ENCODE measurements at regions not wholly inside any gene's neighbourhood (a gene's known extent, or its start where the extent isn't known, plus 50 kb on each side); places are given as distances from the start of the nearest gene placed in this dataset.
"Not testable (repeated sequence)": the region's sequence is repeated elsewhere in the genome, so short reads cannot be mapped to it uniquely, and the experiment has no call there.

DNA sequence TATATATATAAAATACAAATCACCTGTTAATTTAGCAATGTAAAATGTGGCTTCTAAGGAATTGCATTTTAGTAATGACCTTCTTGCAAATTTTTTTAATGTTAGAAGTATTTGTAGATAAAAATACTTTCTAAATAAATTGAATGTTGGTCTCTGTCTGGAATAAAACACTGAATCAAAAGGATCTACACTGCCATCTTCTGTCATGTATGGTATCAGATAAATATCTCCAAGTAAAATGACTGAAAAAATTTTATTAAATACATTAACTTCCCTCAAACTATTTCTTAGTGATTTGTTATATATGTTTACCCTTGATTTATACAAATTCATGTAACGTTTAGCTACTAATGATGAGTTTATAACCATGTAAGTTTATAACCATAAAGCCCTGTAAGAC is 2029.3 kb downstream of the MRPL39 start:
- WGBS, 2 donors, result 64 to 79% methylated on average over 1 of the region's 1 CpG
- TF ChIP-seq CTCF (IDR thresholded peaks at IDR 0.05), result no peak
- no peak for TF ChIP-seq POLR2A (IDR thresholded peaks at IDR 0.05)
- intact Hi-C loops (cut with DNase I; ENCODE audit: low total_unique reads), result no loop called here
- no peak for DNase-seq (ENCODE audit: low spot score in 2 of 2)
- H3K4me3 ChIP-seq (ENCODE audit: low read depth, poor library complexity, severe bottlenecking), result no peak overlapping the region

- DNase-seq (ENCODE audit: low spot score in 2 of 2), result no peak
- no peak for TF ChIP-seq CTCF (IDR thresholded peaks at IDR 0.05)
- no peak for TF ChIP-seq POLR2A (IDR thresholded peaks at IDR 0.05)
- 74 to 84% methylated on average over 9 of the region's 9 CpGs for WGBS, 2 donors
- H3K4me3 ChIP-seq (ENCODE audit: low read depth, poor library complexity, severe bottlenecking), result no peak overlapping the region
- intact Hi-C loops (cut with DNase I; ENCODE audit: low total_unique reads), result no loop called here
These were observed 2032.3 kb downstream of the MRPL39 start for GRCh38 chr21:23574932-23575331.

- H3K4me3 ChIP-seq (ENCODE audit: low read depth, poor library complexity, severe bottlenecking); DNase-seq (ENCODE audit: low spot score in 2 of 2); intact Hi-C loops (cut with DNase I; ENCODE audit: low total_unique reads): not testable (repeated sequence)
- 88 to 90% methylated on average over 5 of the region's 5 CpGs for WGBS, 2 donors
These were observed 2058.4 kb downstream of the MRPL39 start for GRCh38 chr21:23548924-23549323.

DNA sequence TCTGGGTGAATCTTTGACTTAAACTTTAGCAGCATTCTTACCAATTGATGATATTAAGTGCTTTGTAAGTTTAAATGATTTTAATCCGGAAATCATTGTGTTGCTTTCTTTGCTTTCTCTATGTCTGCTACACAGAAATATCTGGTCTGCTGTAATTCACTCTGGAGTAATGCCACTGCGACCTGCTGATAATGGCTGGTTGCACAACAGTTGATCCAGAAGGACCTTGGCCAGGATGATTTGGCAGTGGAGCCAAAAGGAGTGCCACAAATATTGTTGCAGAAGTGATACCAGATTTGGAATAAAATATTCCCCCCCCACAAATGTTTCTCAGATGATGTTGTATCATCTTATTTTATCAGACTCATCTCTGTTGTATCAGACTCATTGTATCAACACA is 2063.9 kb downstream of the MRPL39 start:
- intact Hi-C loops (cut with DNase I; ENCODE audit: low total_unique reads), result no loop called here
- WGBS, 2 donors, result 76 to 81% methylated on average over 2 of the region's 2 CpGs
- DNase-seq (ENCODE audit: low spot score in 2 of 2), result no peak
- no peak overlapping the region for H3K4me3 ChIP-seq (ENCODE audit: low read depth, poor library complexity, severe bottlenecking)
- TF ChIP-seq POLR2A (IDR thresholded peaks at IDR 0.05), result no peak
- TF ChIP-seq CTCF (IDR thresholded peaks at IDR 0.05), result no peak

GRCh38 chr21:23542097-23542496 is 2065.2 kb downstream of the MRPL39 start:
- 57 to 71% methylated on average over 1 of the region's 1 CpG for WGBS, 2 donors
- no peak overlapping the region for H3K4me3 ChIP-seq (ENCODE audit: low read depth, poor library complexity, severe bottlenecking)
- DNase-seq (ENCODE audit: low spot score in 2 of 2), result no peak
- intact Hi-C loops (cut with DNase I; ENCODE audit: low total_unique reads), result no loop called here
- TF ChIP-seq POLR2A (IDR thresholded peaks at IDR 0.05), result no peak

GRCh38 chr21:23541571-23541970 is 2065.7 kb downstream of the MRPL39 start:
- DNase-seq (ENCODE audit: low spot score in 2 of 2), result no peak
- no peak overlapping the region for H3K4me3 ChIP-seq (ENCODE audit: low read depth, poor library complexity, severe bottlenecking)
- TF ChIP-seq CTCF (IDR thresholded peaks at IDR 0.05), result no peak
- 87 to 96% methylated on average over 2 of the region's 2 CpGs for WGBS, 2 donors
- intact Hi-C loops (cut with DNase I; ENCODE audit: low total_unique reads), result no loop called here

GRCh38 chr21:23534850-23535249 is 2072.4 kb downstream of the MRPL39 start:
- intact Hi-C loops (cut with DNase I; ENCODE audit: low total_unique reads), result no loop called here
- no peak for TF ChIP-seq CTCF (IDR thresholded peaks at IDR 0.05)
- no peak for TF ChIP-seq POLR2A (IDR thresholded peaks at IDR 0.05)
- 0 to 10% methylated on average over 1 of the region's 1 CpG for WGBS, 2 donors
- DNase-seq (ENCODE audit: low spot score in 2 of 2), result no peak
- no peak overlapping the region for H3K4me3 ChIP-seq (ENCODE audit: low read depth, poor library complexity, severe bottlenecking)

Data from lower leg skin (tissue), 4 donors.